ENCODE measurements at regions not wholly inside any gene's neighbourhood (a gene's known extent, or its start where the extent isn't known, plus 50 kb on each side); places are given as distances from the start of the nearest gene placed in this dataset.

DNA sequence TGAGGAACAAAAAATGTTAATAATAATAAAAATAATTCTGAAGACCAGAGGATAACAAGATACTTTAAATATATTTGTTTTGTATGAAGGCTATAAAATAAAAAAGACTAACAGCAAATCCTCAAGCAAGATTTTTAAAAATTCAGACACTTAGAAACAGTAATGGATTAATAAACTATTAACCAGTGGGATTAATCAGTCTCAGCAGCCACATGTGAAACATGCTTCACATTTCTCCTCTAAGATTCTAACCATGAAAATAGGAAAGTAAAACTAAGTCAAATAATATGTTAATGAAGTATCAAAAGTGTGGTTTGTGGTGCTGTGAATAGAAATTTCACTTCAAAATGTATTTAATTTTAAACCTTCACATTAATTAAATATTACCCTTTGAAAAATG is 57.4 kb downstream of the KCNRG start:
- TF ChIP-seq, protein P1, sequence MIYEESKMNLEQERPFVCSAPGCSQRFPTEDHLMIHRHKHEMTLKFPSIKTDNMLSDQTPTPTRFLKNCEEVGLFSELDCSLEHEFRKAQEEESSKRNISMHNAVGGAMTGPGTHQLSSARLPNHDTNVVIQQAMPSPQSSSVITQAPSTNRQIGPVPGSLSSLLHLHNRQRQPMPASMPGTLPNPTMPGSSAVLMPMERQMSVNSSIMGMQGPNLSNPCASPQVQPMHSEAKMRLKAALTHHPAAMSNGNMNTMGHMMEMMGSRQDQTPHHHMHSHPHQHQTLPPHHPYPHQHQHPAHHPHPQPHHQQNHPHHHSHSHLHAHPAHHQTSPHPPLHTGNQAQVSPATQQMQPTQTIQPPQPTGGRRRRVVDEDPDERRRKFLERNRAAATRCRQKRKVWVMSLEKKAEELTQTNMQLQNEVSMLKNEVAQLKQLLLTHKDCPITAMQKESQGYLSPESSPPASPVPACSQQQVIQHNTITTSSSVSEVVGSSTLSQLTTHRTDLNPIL (CRISPR knock-in tag; IDR thresholded peaks at IDR 0.05; ENCODE audit: low read depth) = no peak
- TF ChIP-seq ZFP3 (CRISPR knock-in tag; IDR thresholded peaks at IDR 0.05) (no peak), ZC3H10 (CRISPR knock-in tag; IDR thresholded peaks at IDR 0.05) (no peak)

Data from SK-N-SH treated with all-trans-retinoic acid at 6 μM for 48 hours (cell line).